OCI-LY3 (cell line): ENCODE measurements at regions not wholly inside any gene's neighbourhood (a gene's known extent, or its start where the extent isn't known, plus 50 kb on each side); places are given as distances from the start of the nearest gene placed in this dataset.

Source experiments
- H2AFZ ChIP-seq: fragments of 200-600, 300-600 bp; shearing (Covaris generic); 2 replicates; pipeline ENCODE4 v1.6.0; 2014; ENCODE audit warnings: antibody characterized with exemption, low read depth, low read length
- H3K27ac ChIP-seq: fragments of 200-600, 300-600 bp; sonication (generic); 2 replicates; pipeline ENCODE4 v1.5.1; 2014; ENCODE audit warnings: mild to moderate bottlenecking, low read length, moderate library complexity, mixed read lengths
- H3K27me3 ChIP-seq: fragments of 200-600, 300-600 bp; sonication (generic); 2 replicates; pipeline ENCODE4 v1.6.1; 2014; ENCODE audit warnings: low read depth, low read length, mixed read lengths
- H3K36me3 ChIP-seq: fragments of 200-600, 300-600 bp; sonication (generic); replicated peaks from 2 replicates; pipeline ENCODE3; 2014; ENCODE audit warnings: low read depth, low read length, mixed read lengths
- H3K4me1 ChIP-seq: fragments of 300-600, 200-600 bp; sonication (generic); 2 replicates; pipeline ENCODE4 v1.6.1; 2014; ENCODE audit warnings: low read length, mixed read lengths
- H3K4me2 ChIP-seq: fragments of 200-600, 300-600 bp; sonication (generic); 2 replicates; pipeline ENCODE4 v1.6.1; 2014; ENCODE audit warnings: low read length, mixed read lengths
- H3K4me3 ChIP-seq: fragments of 300-600, 200-600 bp; sonication (generic); 2 replicates; pipeline ENCODE4 v1.5.1; 2014; ENCODE audit warnings: antibody characterized with exemption, mild to moderate bottlenecking, low read length, moderate library complexity
- H3K79me2 ChIP-seq: fragments of 300-600, 200-600 bp; shearing (Covaris generic); 2 replicates; pipeline ENCODE4 v1.6.1; 2014; ENCODE audit warnings: mild to moderate bottlenecking, low read length, mixed read lengths
- H3K9ac ChIP-seq: fragments of 300-600, 200-600 bp; shearing (Covaris generic); 2 replicates; pipeline ENCODE4 v1.6.0; 2014; ENCODE audit warnings: mild to moderate bottlenecking, low read length, moderate library complexity
- H3K9me3 ChIP-seq: fragments of 200-600, 300-600 bp; shearing (Covaris generic); 2 replicates; pipeline ENCODE4 v1.6.1; 2014; ENCODE audit warnings: low read length, mixed read lengths; ENCODE audit not compliant: insufficient read depth
- H4K20me1 ChIP-seq: fragments of 200-600, 300-600 bp; sonication (generic); 2 replicates; pipeline ENCODE4 v1.6.1; 2016; ENCODE audit warnings: low read length, mixed read lengths; ENCODE audit not compliant: insufficient read depth
- EZH2phosphoT487 ChIP-seq: fragments of 200-600 bp; shearing (Covaris generic); IDR thresholded peaks from 2 replicates; pipeline ENCODE4 v1.6.1; 2018; ENCODE audit warnings: antibody characterized with exemption, mixed run types, low read depth
- TF ChIP-seq, protein P1 (sequence below): fragments of 200-600, 300-600 bp; sonication (generic); IDR thresholded peaks from 2 replicates; pipeline ENCODE4 v1.5.1; 2014; ENCODE audit warnings: antibody characterized with exemption, low read length, low read depth

DNA sequence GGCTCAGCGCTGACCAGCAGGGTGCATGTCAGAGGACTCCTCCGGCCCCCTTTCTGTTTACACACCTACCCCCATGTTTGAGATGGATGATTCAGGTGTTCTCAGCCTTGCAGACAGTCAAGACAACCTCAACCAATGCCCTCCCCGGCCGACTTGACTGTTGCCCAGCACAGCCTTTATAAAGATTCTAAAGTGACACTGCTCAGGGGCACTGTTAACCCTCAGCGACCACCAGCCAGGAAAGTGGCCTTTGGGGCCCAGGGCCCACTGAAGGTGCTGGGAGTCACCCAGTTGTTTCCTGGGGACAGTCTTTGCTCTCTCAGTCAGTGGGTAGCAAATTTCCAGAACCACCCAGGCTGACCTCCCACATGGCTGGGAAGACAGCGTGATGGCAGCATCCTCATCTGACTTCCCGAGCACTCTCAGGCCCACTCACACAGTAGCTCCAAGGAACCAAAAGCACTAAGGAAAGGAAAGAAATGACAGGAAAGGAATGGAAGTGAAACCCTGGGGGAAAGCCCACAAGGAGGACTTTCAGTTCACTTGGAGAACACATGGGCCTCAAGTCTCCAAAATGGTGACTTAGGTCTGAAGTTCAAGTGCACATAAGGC lies 128.4 kb downstream of the ASB7 start:
- H2AFZ ChIP-seq: no peak overlapping the region
- no peaks in the 10 kb centered on the region for H3K79me2 ChIP-seq
- no peaks in the 10 kb centered on the region for H3K9me3 ChIP-seq
- H3K27me3 ChIP-seq: no peaks in the 10 kb centered on the region
- no peak overlapping the region for H3K4me2 ChIP-seq
- TF ChIP-seq, protein P1, sequence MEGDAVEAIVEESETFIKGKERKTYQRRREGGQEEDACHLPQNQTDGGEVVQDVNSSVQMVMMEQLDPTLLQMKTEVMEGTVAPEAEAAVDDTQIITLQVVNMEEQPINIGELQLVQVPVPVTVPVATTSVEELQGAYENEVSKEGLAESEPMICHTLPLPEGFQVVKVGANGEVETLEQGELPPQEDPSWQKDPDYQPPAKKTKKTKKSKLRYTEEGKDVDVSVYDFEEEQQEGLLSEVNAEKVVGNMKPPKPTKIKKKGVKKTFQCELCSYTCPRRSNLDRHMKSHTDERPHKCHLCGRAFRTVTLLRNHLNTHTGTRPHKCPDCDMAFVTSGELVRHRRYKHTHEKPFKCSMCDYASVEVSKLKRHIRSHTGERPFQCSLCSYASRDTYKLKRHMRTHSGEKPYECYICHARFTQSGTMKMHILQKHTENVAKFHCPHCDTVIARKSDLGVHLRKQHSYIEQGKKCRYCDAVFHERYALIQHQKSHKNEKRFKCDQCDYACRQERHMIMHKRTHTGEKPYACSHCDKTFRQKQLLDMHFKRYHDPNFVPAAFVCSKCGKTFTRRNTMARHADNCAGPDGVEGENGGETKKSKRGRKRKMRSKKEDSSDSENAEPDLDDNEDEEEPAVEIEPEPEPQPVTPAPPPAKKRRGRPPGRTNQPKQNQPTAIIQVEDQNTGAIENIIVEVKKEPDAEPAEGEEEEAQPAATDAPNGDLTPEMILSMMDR: no peak
- TF ChIP-seq EZH2phosphoT487: no peak
- H3K36me3 ChIP-seq: no peaks in the 10 kb centered on the region
- no peak overlapping the region for H3K9ac ChIP-seq
- no peak overlapping the region for H3K27ac ChIP-seq
- H3K4me1 ChIP-seq: peaks cover 10% of the 10 kb centered on the region
- no peaks in the 10 kb centered on the region for H4K20me1 ChIP-seq
- H3K4me3 ChIP-seq: no peak overlapping the region

DNA sequence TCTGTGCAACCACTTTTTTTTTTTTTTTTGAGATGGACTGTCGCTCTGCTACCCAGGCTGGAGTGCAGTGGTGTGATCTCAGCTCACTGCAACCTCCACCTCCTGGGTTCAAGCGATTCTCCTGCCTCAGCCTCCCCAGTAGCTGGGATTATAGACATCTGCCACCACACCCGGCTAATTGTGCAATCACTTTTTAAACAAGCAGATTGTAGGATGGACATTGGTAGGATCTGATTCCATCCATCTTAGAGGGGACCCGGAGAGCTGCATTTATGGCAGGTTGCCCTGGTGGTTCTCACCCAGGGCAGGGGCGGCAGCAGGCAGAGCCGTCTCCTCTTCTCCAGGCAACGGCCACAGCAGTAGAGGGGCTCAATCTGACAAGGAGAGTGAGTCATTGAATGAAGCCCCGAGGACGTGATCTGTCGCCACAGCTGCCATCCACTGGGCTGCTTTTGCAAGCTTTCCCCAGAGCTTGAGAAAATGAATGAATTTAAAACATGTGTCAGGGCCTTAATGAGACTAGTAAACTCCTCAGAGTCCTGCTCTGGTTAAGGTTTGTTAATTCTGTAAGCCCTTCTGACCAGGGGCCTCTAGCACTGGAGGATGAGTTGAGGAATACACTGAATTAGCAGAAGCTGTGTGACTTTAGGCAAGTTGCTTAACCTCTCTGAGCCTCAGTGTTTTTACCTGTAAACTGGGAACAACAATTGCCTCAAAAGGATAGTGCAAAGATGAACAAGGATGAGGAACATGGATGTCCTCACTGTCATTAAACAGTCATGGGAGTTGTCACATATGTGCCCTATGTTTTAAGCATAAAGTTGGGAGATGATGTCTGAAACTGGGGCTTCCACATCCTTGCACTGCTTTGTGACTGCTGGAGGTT lies 129.1 kb downstream of the ASB7 start:
- H3K27me3 ChIP-seq: no peaks in the 10 kb centered on the region
- H3K79me2 ChIP-seq: no peaks in the 10 kb centered on the region
- H4K20me1 ChIP-seq: no peaks in the 10 kb centered on the region
- H3K4me1 ChIP-seq: peaks cover 10% of the 10 kb centered on the region
- H3K27ac ChIP-seq: no peak overlapping the region
- no peak for TF ChIP-seq EZH2phosphoT487
- TF ChIP-seq, protein P1: no peak
- H2AFZ ChIP-seq: no peak overlapping the region
- H3K4me2 ChIP-seq: no peak overlapping the region
- no peaks in the 10 kb centered on the region for H3K36me3 ChIP-seq
- H3K9ac ChIP-seq: no peak overlapping the region
- no peaks in the 10 kb centered on the region for H3K9me3 ChIP-seq
- no peak overlapping the region for H3K4me3 ChIP-seq

DNA sequence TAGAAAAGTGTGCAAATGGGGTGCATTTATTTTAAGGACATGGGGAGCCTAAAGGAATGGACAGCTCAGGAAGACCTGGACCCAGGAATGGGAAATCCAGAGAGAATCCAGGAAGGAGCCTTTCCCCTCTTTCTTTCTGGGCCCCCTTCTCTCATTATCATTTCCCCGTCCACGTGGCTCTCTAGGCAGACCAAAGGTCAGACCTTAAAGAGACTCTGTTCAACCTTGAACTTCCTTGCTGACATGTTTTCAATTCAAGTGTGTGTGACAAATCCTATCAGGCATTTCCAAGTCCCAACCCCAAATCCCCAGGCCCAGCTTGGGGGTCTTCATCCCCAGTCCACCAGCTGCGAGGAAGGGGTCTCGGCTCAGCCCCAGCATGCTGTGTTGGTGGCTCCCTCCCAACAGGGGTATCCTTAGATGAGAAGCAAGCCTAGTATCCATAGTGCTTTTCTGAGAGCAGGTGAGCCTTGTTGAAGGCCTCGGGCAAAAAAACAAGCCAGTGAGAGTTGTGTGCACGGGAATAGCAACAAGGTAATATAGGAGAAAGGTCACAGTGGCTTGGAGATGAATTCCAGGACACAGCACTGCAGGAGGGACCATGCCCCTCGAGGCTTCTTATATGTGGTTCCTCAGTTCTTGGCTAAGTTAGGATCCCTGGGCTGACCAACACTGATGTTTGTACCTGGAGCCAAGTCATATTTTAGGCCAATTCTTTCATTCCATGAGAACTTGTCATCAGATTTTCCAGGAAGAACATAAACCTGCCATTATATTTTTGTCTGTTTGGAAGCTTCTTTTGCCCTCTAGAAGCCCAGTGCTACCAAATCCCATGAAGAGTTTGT lies 130.0 kb downstream of the ASB7 start:
- no peaks in the 10 kb centered on the region for H3K36me3 ChIP-seq
- H3K9ac ChIP-seq: no peak overlapping the region
- H3K4me3 ChIP-seq: no peak overlapping the region
- H3K27ac ChIP-seq: no peak overlapping the region
- H3K4me1 ChIP-seq: peaks cover 10% of the 10 kb centered on the region
- no peaks in the 10 kb centered on the region for H3K27me3 ChIP-seq
- no peaks in the 10 kb centered on the region for H4K20me1 ChIP-seq
- no peak overlapping the region for H2AFZ ChIP-seq
- H3K79me2 ChIP-seq: no peaks in the 10 kb centered on the region
- H3K4me2 ChIP-seq: no peak overlapping the region
- H3K9me3 ChIP-seq: no peaks in the 10 kb centered on the region
- TF ChIP-seq, protein P1: no peak
- TF ChIP-seq EZH2phosphoT487: no peak
